Vagina (tissue), 2 donors: ENCODE measurements at regions not wholly inside any gene's neighbourhood (a gene's known extent, or its start where the extent isn't known, plus 50 kb on each side); places are given as distances from the start of the nearest gene placed in this dataset.

Experiments
- POLR2A ChIP-seq, 2 donors: fragments of 450-650 bp; IDR thresholded peaks; one replicate each; pipeline ENCODE4 v1.6.1; 2017; ENCODE audit warnings: antibody characterized with exemption in 2 of 2, mild to moderate bottlenecking in 2 of 2, moderate library complexity in 2 of 2
- POLR2AphosphoS5 ChIP-seq, 2 donors: sonication (generic); formaldehyde crosslinking; IDR thresholded peaks; one replicate each; pipeline ENCODE4 v1.9.0; 2017; ENCODE audit warnings: antibody characterized with exemption in 2 of 2, mild to moderate bottlenecking in 2 of 2, low read depth in 1 of 2; ENCODE audit not compliant: insufficient read depth in 1 of 2
- TF ChIP-seq, protein P1 (sequence below), 3 experiments: fragments of 450-650 bp in 2 of 3; fragments of 200-600 bp in 1 of 3; sonication (generic) in 1 of 3; IDR thresholded peaks; one replicate each; pipeline ENCODE4 v1.5.1; 2017 to 2019; ENCODE audit warnings: antibody characterized with exemption in 3 of 3, mild to moderate bottlenecking in 2 of 3, moderate library complexity in 2 of 3

DNA sequence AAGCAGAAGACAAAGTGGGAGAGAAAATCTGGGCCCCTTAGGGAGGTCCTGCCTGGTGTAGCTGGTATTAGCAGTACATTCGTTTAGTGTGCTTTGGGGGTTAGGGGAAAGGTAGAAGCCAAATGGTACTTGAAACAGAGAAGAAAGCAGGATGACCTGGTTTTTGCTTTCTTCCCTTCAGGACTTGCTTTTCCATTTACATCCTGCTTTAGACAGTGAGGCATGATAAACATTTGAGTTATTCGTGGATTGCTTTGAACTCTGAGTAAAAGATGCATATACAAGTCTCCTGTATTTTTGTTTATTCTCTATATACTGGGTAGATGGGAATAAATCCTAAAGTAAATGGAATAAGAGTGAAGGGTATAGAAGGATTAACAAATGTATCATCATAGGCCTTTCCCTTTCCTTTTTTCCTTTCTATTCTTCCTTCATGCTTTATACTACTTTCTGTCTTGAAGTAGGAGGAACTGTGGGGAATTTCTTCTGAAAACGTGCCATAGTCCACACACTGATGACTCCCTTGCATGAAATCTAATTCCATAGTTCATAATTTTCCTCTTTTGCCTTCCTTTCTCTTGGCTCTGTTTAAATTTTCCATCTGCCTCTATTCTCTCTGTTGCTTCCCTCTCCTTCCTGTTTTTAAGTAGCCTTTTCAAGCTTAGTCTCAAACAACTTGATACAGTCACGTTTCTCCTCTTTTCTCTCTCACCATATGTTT lies 139.5 kb upstream of the RBMS3 start:
- TF ChIP-seq, protein P1, sequence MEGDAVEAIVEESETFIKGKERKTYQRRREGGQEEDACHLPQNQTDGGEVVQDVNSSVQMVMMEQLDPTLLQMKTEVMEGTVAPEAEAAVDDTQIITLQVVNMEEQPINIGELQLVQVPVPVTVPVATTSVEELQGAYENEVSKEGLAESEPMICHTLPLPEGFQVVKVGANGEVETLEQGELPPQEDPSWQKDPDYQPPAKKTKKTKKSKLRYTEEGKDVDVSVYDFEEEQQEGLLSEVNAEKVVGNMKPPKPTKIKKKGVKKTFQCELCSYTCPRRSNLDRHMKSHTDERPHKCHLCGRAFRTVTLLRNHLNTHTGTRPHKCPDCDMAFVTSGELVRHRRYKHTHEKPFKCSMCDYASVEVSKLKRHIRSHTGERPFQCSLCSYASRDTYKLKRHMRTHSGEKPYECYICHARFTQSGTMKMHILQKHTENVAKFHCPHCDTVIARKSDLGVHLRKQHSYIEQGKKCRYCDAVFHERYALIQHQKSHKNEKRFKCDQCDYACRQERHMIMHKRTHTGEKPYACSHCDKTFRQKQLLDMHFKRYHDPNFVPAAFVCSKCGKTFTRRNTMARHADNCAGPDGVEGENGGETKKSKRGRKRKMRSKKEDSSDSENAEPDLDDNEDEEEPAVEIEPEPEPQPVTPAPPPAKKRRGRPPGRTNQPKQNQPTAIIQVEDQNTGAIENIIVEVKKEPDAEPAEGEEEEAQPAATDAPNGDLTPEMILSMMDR (IDR thresholded peaks at IDR 0.05): no peak
- TF ChIP-seq POLR2AphosphoS5 (IDR thresholded peaks at IDR 0.05; ENCODE audit: insufficient read depth in 1 of 2, low read depth in 1 of 2): no peak
- TF ChIP-seq POLR2A (IDR thresholded peaks at IDR 0.05): no peak
